ENCODE measurements at regions not wholly inside any gene's neighbourhood (a gene's known extent, or its start where the extent isn't known, plus 50 kb on each side); places are given as distances from the start of the nearest gene placed in this dataset.
A peak's percentile ranks its signal among the peaks of the same experiment; 100 is the strongest.
"Not testable (repeated sequence)": the region's sequence is repeated elsewhere in the genome, so short reads cannot be mapped to it uniquely, and the experiment has no call there.

GRCh38 chr2:21234001-21234400, 110.2 kb downstream of the TDRD15 start:
- WGBS, 10 experiments, result 0 to 89% (median 56%) methylated on average over 2 to 3 of the region's 3 CpGs
- peaks cover 0 to 2% of the 10 kb centered on the region in 2 donors for H3K4me1 ChIP-seq (replicated peaks in 1 of 2)
- in situ Hi-C loops (cut with MboI; ENCODE audit: low pct_unique_long_range_greater_than_20kb in 2 of 9, low sequenced_read_pairs in 9 of 9, unreplicated experiment in 9 of 9), result no loop called here
- H3K27ac ChIP-seq, result no peak overlapping the region
- no peak overlapping the region for H3K4me3 ChIP-seq
- no peak for ATAC-seq (replicated peaks in 6 of 8)

- Histone ChIP-seq H3K4me3 (no peak overlapping the region), H3K27ac (no peak overlapping the region), H3K4me1 (replicated peaks in 1 of 2) (no peaks in the 10 kb centered on the region)
- 0 to 100% (median 75%) methylated on average over 1 to 3 of the region's 3 CpGs; no CpG with 5 or more reads in 1 of the 10 experiments for WGBS, 10 experiments
- ATAC-seq (replicated peaks in 6 of 8), result no peak
- in situ Hi-C loops (cut with MboI; ENCODE audit: low pct_unique_long_range_greater_than_20kb in 2 of 9, low sequenced_read_pairs in 9 of 9, unreplicated experiment in 9 of 9), result no loop called here
Observed at GRCh38 chr2:21234464-21235120, 110.8 kb downstream of the TDRD15 start.

- H3K4me1 ChIP-seq (replicated peaks in 1 of 2); H3K27ac ChIP-seq; in situ Hi-C loops (cut with MboI; ENCODE audit: low pct_unique_long_range_greater_than_20kb in 2 of 9, low sequenced_read_pairs in 9 of 9, unreplicated experiment in 9 of 9); ATAC-seq (replicated peaks in 6 of 8); H3K4me3 ChIP-seq: not testable (repeated sequence)
- 0 to 73% (median 43%) methylated on average over 1 of the region's 1 CpG; no CpG with 5 or more reads in 5 of the 10 experiments for WGBS, 10 experiments
Observed at GRCh38 chr2:21239749-21240148, 116.0 kb downstream of the TDRD15 start.

- in situ Hi-C loops (cut with MboI; ENCODE audit: low pct_unique_long_range_greater_than_20kb in 2 of 9, low sequenced_read_pairs in 9 of 9, unreplicated experiment in 9 of 9), result no loop called here
- ATAC-seq (replicated peaks in 6 of 8), result no peak
- H3K27ac ChIP-seq, result no peak overlapping the region
Observed at GRCh38 chr2:21244161-21244560, 120.4 kb downstream of the TDRD15 start.

GRCh38 chr2:21245565-21245964, 121.8 kb downstream of the TDRD15 start:
- 0 to 80% (median 49%) methylated on average over 1 to 2 of the region's 2 CpGs; no CpG with 5 or more reads in 4 of the 10 experiments for WGBS, 10 experiments
- no peak for ATAC-seq (replicated peaks in 6 of 8)
- Histone ChIP-seq H3K4me1 (replicated peaks in 1 of 2) (no peaks in the 10 kb centered on the region), H3K27ac (no peak overlapping the region), H3K4me3 (no peak overlapping the region)
- in situ Hi-C loops (cut with MboI; ENCODE audit: low pct_unique_long_range_greater_than_20kb in 2 of 9, low sequenced_read_pairs in 9 of 9, unreplicated experiment in 9 of 9), result no loop called here

More at GRCh38 chr2:21244161-21244560, 120.4 kb downstream of the TDRD15 start:
- Histone ChIP-seq H3K4me1 (replicated peaks in 1 of 2) (no peaks in the 10 kb centered on the region), H3K4me3 (no peak overlapping the region)
- 6 to 85% (median 43%) methylated on average over 1 of the region's 1 CpG; no CpG with 5 or more reads in 1 of the 10 experiments for whole genome bisulfite sequencing, 10 experiments

GRCh38 chr2:21249367-21249766, 125.6 kb downstream of the TDRD15 start:
- in situ Hi-C loops (cut with MboI; ENCODE audit: low pct_unique_long_range_greater_than_20kb in 2 of 9, low sequenced_read_pairs in 9 of 9, unreplicated experiment in 9 of 9), result no loop called here
- 0 to 100% (median 65%) methylated on average over 1 to 3 of the region's 3 CpGs for WGBS, 10 experiments
- no peak overlapping the region for H3K4me3 ChIP-seq
- ATAC-seq (replicated peaks in 6 of 8), result peak in 4 of 8 experiments; percentile 27 to 62 (median 55)
- no peak overlapping the region for H3K27ac ChIP-seq
- H3K4me1 ChIP-seq (replicated peaks in 1 of 2), result peaks cover 0 to 2% of the 10 kb centered on the region in 2 donors

GRCh38 chr2:21250673-21251072, 126.9 kb downstream of the TDRD15 start:
- Histone ChIP-seq H3K4me3 (no peak overlapping the region), H3K4me1 (replicated peaks in 1 of 2) (peaks cover 0 to 2% of the 10 kb centered on the region in 2 donors), H3K27ac (no peak overlapping the region)
- in situ Hi-C loops (cut with MboI; ENCODE audit: low pct_unique_long_range_greater_than_20kb in 2 of 9, low sequenced_read_pairs in 9 of 9, unreplicated experiment in 9 of 9), result no loop called here
- no peak for ATAC-seq (replicated peaks in 6 of 8)

GRCh38 chr2:21251216-21251980, 127.6 kb downstream of the TDRD15 start:
- 0 to 84% (median 50%) methylated on average over 1 to 5 of the region's 5 CpGs; no CpG with 5 or more reads in 1 of the 10 experiments for WGBS, 10 experiments
- in situ Hi-C loops (cut with MboI; ENCODE audit: low pct_unique_long_range_greater_than_20kb in 2 of 9, low sequenced_read_pairs in 9 of 9, unreplicated experiment in 9 of 9), result no loop called here
- peak in 4 of 8 experiments; percentile 32 to 69 (median 43) for ATAC-seq (replicated peaks in 6 of 8)
- no peak overlapping the region for H3K27ac ChIP-seq
- peaks cover 0 to 2% of the 10 kb centered on the region in 2 donors for H3K4me1 ChIP-seq (replicated peaks in 1 of 2)
- H3K4me3 ChIP-seq, result no peak overlapping the region

GRCh38 chr2:21253311-21254027, 129.7 kb downstream of the TDRD15 start:
- in situ Hi-C loops (cut with MboI; ENCODE audit: low pct_unique_long_range_greater_than_20kb in 2 of 9, low sequenced_read_pairs in 9 of 9, unreplicated experiment in 9 of 9), result no loop called here
- 0 to 100% (median 37%) methylated on average over 1 to 2 of the region's 3 CpGs; no CpG with 5 or more reads in 4 of the 10 experiments for WGBS, 10 experiments
- no peak for ATAC-seq (replicated peaks in 6 of 8)
- no peak overlapping the region for H3K27ac ChIP-seq
- H3K4me1 ChIP-seq (replicated peaks in 1 of 2), result peaks cover 0 to 7% of the 10 kb centered on the region in 2 donors
- no peak overlapping the region for H3K4me3 ChIP-seq

- H3K4me1 ChIP-seq (replicated peaks in 1 of 2), result peaks cover 0 to 7% of the 10 kb centered on the region in 2 donors
- WGBS, 10 experiments, result 0 to 100% (median 47%) methylated on average over 1 to 3 of the region's 6 CpGs
- in situ Hi-C loops (cut with MboI; ENCODE audit: low pct_unique_long_range_greater_than_20kb in 2 of 9, low sequenced_read_pairs in 9 of 9, unreplicated experiment in 9 of 9), result no loop called here
- no peak overlapping the region for H3K27ac ChIP-seq
- H3K4me3 ChIP-seq, result no peak overlapping the region
- peak in 1 of 8 experiments; percentile 18 for ATAC-seq (replicated peaks in 6 of 8)
Observed at GRCh38 chr2:21254170-21254965, 130.6 kb downstream of the TDRD15 start.

- Histone ChIP-seq H3K27ac (no peak overlapping the region), H3K4me1 (replicated peaks in 1 of 2) (peaks cover 0 to 7% of the 10 kb centered on the region in 2 donors), H3K4me3 (no peak overlapping the region)
- in situ Hi-C loops (cut with MboI; ENCODE audit: low pct_unique_long_range_greater_than_20kb in 2 of 9, low sequenced_read_pairs in 9 of 9, unreplicated experiment in 9 of 9), result no loop called here
- ATAC-seq (replicated peaks in 6 of 8), result peak in 5 of 8 experiments; percentile 65 to 82 (median 79)
- 13 to 85% (median 64%) methylated on average over 1 to 5 of the region's 5 CpGs; no CpG with 5 or more reads in 2 of the 10 experiments for WGBS, 10 experiments
Observed at GRCh38 chr2:21256006-21256405, 132.2 kb downstream of the TDRD15 start.

- no peak overlapping the region for H3K27ac ChIP-seq
- H3K4me3 ChIP-seq, result no peak overlapping the region
- 25 to 100% (median 86%) methylated on average over 1 to 2 of the region's 2 CpGs; no CpG with 5 or more reads in 3 of the 10 experiments for WGBS, 10 experiments
- no peak for ATAC-seq (replicated peaks in 6 of 8)
- H3K4me1 ChIP-seq (replicated peaks in 1 of 2), result peaks cover 0 to 5% of the 10 kb centered on the region in 2 donors
- in situ Hi-C loops (cut with MboI; ENCODE audit: low pct_unique_long_range_greater_than_20kb in 2 of 9, low sequenced_read_pairs in 9 of 9, unreplicated experiment in 9 of 9), result no loop called here
Observed at GRCh38 chr2:21257621-21258020, 133.9 kb downstream of the TDRD15 start.

Data from motor neuron (in vitro differentiated cells).